ENCODE measurements at regions not wholly inside any gene's neighbourhood (a gene's known extent, or its start where the extent isn't known, plus 50 kb on each side); places are given as distances from the start of the nearest gene placed in this dataset.

DNA sequence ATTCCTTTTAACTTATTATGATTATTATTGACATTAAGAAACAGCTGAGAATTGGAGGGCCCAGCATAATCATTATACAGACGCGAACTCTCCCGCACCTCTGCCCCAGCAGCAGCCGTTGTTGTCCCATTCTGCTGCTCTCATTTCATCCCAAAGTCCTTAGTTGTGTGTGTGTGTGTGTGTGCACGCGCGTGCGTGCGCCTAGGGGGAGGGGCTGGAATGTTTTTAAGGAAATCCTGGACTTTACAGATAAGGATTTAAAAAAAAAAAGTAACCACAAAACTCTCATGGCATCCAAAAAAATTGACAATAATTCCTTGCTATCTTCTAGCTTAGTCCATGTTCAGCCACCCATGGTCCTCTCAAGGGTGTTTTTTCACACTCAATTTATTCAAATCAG, 134.2 kb downstream of the WNT7A start:
- TF ChIP-seq, protein P1, sequence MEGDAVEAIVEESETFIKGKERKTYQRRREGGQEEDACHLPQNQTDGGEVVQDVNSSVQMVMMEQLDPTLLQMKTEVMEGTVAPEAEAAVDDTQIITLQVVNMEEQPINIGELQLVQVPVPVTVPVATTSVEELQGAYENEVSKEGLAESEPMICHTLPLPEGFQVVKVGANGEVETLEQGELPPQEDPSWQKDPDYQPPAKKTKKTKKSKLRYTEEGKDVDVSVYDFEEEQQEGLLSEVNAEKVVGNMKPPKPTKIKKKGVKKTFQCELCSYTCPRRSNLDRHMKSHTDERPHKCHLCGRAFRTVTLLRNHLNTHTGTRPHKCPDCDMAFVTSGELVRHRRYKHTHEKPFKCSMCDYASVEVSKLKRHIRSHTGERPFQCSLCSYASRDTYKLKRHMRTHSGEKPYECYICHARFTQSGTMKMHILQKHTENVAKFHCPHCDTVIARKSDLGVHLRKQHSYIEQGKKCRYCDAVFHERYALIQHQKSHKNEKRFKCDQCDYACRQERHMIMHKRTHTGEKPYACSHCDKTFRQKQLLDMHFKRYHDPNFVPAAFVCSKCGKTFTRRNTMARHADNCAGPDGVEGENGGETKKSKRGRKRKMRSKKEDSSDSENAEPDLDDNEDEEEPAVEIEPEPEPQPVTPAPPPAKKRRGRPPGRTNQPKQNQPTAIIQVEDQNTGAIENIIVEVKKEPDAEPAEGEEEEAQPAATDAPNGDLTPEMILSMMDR (IDR thresholded peaks at IDR 0.05), result no peak
- TF ChIP-seq POLR2A (IDR thresholded peaks at IDR 0.05), result no peak
